Upper lobe of right lung (tissue), 1 donor: ENCODE measurements at regions not wholly inside any gene's neighbourhood (a gene's known extent, or its start where the extent isn't known, plus 50 kb on each side); places are given as distances from the start of the nearest gene placed in this dataset.

ENCODE experiments used
- ATAC-seq: fragments of 200-7000 bp; cut with Tn5 transposase; one replicate; pipeline ENCODE4 v1.9.1; 2020; ENCODE audit warnings: mild to moderate bottlenecking, moderate library complexity
- DNase-seq: peaks from one replicate; pipeline ENCODE4 v3.0.0-alpha.2; 2020
- H3K27ac ChIP-seq: fragments of 200-600 bp; one replicate; pipeline ENCODE4 v1.8.0; 2022
- H3K27me3 ChIP-seq: fragments of 200-600 bp; one replicate; pipeline ENCODE4 v1.8.0; 2022; ENCODE audit warnings: mild to moderate bottlenecking
- H3K36me3 ChIP-seq: fragments of 200-600 bp; one replicate; pipeline ENCODE4 v1.8.0; 2022
- H3K4me1 ChIP-seq: fragments of 200-600 bp; one replicate; pipeline ENCODE4 v1.8.0; 2022
- H3K4me3 ChIP-seq: fragments of 200-600 bp; one replicate; pipeline ENCODE4 v1.8.0; 2022; ENCODE audit warnings: mild to moderate bottlenecking
- H3K9me3 ChIP-seq: fragments of 200-600 bp; one replicate; pipeline ENCODE4 v1.8.0; 2022
- CTCF ChIP-seq: fragments of 200-600 bp; IDR thresholded peaks from one replicate; pipeline ENCODE4 v1.8.0; 2022; ENCODE audit warnings: antibody characterized with exemption
- intact Hi-C: fragments of 100-400 bp; cut with DNase I; formaldehyde crosslinking; loops from one replicate; pipeline ENCODE4 v1.11.0; 2022
- donor health status: DM: no; HTN: yes; CAD: no; lungs with severe emphysema.

GRCh38 chr2:150215041-150215440, 272.4 kb downstream of the RND3 start:
- H3K36me3 ChIP-seq = no peaks in the 10 kb centered on the region
- no peak for ATAC-seq
- no peak overlapping the region for H3K4me3 ChIP-seq
- H3K4me1 ChIP-seq = no peaks in the 10 kb centered on the region
- no peak overlapping the region for H3K27ac ChIP-seq
- no peak for TF ChIP-seq CTCF
- no peaks in the 10 kb centered on the region for H3K27me3 ChIP-seq
- H3K9me3 ChIP-seq = no peaks in the 10 kb centered on the region
- intact Hi-C loops = no loop called here
- no peak for DNase-seq

GRCh38 chr2:150214626-150215025, 272.8 kb downstream of the RND3 start:
- Histone ChIP-seq H3K4me1 (no peaks in the 10 kb centered on the region), H3K4me3 (no peak overlapping the region), H3K27ac (no peak overlapping the region), H3K36me3 (no peaks in the 10 kb centered on the region), H3K27me3 (no peaks in the 10 kb centered on the region), H3K9me3 (no peaks in the 10 kb centered on the region)
- no peak for ATAC-seq
- TF ChIP-seq CTCF = no peak
- no peak for DNase-seq
- intact Hi-C loops = no loop called here

DNA sequence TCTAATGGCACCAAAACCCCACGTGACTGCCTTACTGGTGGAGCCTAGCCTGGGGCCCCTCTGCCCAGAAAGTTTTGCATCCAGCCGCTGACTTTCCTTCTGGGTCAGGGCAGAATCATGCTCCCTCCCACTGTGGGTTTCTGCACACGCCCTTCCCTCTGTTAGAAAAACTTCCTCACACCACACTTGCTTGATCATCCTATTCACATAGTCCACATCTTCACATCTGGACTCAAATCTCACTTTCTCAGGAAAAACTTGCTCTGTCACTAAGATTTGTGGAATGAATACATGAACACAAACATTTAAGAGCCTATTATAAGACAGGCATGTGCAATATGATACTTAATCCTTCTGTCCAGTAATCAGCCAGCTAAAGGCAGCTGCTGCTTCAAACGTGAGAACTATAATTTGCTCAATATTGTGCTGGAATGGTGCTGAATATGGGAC, 274.7 kb downstream of the RND3 start:
- DNase-seq = no peak
- ATAC-seq = no peak
- no peak overlapping the region for H3K4me3 ChIP-seq
- H3K36me3 ChIP-seq = no peaks in the 10 kb centered on the region
- no peaks in the 10 kb centered on the region for H3K27me3 ChIP-seq
- intact Hi-C loops = no loop called here
- no peaks in the 10 kb centered on the region for H3K9me3 ChIP-seq
- no peaks in the 10 kb centered on the region for H3K4me1 ChIP-seq
- no peak for TF ChIP-seq CTCF
- H3K27ac ChIP-seq = no peak overlapping the region

DNA sequence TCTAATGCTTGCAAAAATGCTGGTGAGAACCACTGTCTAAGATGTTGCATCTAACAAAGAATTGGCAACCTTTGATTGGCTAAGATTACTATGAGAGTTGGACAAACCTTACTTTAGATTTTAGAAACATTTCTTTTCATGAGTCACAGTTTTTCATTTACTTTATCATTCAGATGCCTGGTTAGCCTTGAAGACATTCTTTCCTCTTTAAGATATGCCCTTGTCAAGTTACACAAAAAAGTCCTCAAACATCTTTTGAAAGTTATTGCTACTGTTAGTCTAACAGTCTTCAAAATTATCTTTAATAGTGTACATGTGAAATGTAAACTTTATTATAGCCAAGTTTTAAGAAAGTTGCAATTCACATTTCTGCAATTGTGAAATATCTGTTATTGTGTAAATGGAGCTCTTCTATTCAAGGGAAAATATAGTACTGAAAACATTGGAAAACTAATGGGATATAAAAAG, 276.3 kb downstream of the RND3 start:
- intact Hi-C loops = no loop called here
- H3K27me3 ChIP-seq = no peaks in the 10 kb centered on the region
- H3K27ac ChIP-seq = no peak overlapping the region
- DNase-seq (no peak), ATAC-seq (no peak)
- no peak for TF ChIP-seq CTCF
- H3K36me3 ChIP-seq = no peaks in the 10 kb centered on the region
- H3K4me1 ChIP-seq = no peaks in the 10 kb centered on the region
- H3K9me3 ChIP-seq = no peaks in the 10 kb centered on the region
- no peak overlapping the region for H3K4me3 ChIP-seq

- no peaks in the 10 kb centered on the region for H3K9me3 ChIP-seq
These were observed 277.7 kb downstream of the RND3 start for GRCh38 chr2:150209746-150210145.

More at GRCh38 chr2:150209746-150210145, 277.7 kb downstream of the RND3 start:
- no peak for ATAC-seq
- TF ChIP-seq CTCF = no peak
- no peak for DNase-seq
- no peak overlapping the region for H3K27ac ChIP-seq
- no peaks in the 10 kb centered on the region for H3K36me3 ChIP-seq
- H3K4me3 ChIP-seq = no peak overlapping the region
- no peaks in the 10 kb centered on the region for H3K4me1 ChIP-seq
- H3K27me3 ChIP-seq = no peaks in the 10 kb centered on the region
- intact Hi-C loops = no loop called here
